ENCODE measurements at regions not wholly inside any gene's neighbourhood (a gene's known extent, or its start where the extent isn't known, plus 50 kb on each side); places are given as distances from the start of the nearest gene placed in this dataset.
A peak's percentile ranks its signal among the peaks of the same experiment; 100 is the strongest.

DNA sequence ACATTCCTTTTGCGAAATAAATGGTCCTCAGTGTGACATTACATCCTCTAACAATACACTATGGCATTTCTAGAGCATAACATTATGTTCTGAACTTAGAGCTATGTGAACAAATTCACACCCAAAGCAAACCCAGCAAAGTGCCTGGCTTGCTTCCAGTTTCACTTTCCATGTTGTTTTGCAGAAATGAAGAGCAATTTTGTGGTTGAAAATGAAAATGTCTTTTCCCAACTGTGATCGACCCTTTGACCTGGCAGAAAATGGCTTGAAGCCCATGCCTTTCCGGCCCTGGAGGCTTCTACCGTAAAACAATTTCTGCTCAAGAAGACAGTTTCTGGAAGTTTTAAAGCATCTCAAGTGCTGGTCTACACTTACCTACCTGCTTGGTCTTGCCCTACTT, 344.7 kb upstream of the RGMB start (continued):
- TF ChIP-seq ZNF416 (CRISPR knock-in tag; IDR thresholded peaks at IDR 0.05) (no peak), IRF1 (CRISPR knock-in tag; IDR thresholded peaks at IDR 0.05) (no peak), NR2C2 (CRISPR knock-in tag; IDR thresholded peaks at IDR 0.05) (no peak), NR3C1 (CRISPR knock-in tag; conservative IDR thresholded peaks at IDR 0.05; ENCODE audit: low read depth) (no peak), EMX1 (CRISPR knock-in tag; IDR thresholded peaks at IDR 0.05) (no peak)

- H3K4me3 Mint-ChIP-seq: peak overlapping the region; percentile 36
- peaks cover 14% of the 10 kb centered on the region for H3K27me3 Mint-ChIP-seq (ENCODE audit: low read depth)
- DNase-seq (ENCODE audit: low spot score): no peak
- CTCF ChIA-PET: interaction anchor here (0.7 to 1.2 kb wide), 3 partner anchors 12 to 340 kb away, joined by 3 to 5 read pairs (median 3); no protein-coding TSS in a partner anchor
- H3K9me3 Mint-ChIP-seq: no peaks in the 10 kb centered on the region
- POLR2A ChIA-PET: no interaction called here
- no peaks in the 10 kb centered on the region for H3K36me3 Mint-ChIP-seq
- H3K4me1 Mint-ChIP-seq: peaks cover 49% of the 10 kb centered on the region
- H3K27ac Mint-ChIP-seq: peak overlapping the region; percentile 92
- peak; percentile 95 for ATAC-seq
- TF ChIP-seq SP1 (CRISPR knock-in tag; conservative IDR thresholded peaks at IDR 0.05): 0 out of 2 replicates have a peak, but pooled peaks have one; percentile 31
- TF ChIP-seq TEAD1 (CRISPR knock-in tag; IDR thresholded peaks at IDR 0.05): peak; percentile 60; the same call in 1 of the 2 replicates
- TF ChIP-seq CREB1 (CRISPR knock-in tag; IDR thresholded peaks at IDR 0.05): no peak
- no peak for TF ChIP-seq ELF4 (CRISPR knock-in tag; IDR thresholded peaks at IDR 0.05; ENCODE audit: low read depth)
- TF ChIP-seq, protein P1, sequence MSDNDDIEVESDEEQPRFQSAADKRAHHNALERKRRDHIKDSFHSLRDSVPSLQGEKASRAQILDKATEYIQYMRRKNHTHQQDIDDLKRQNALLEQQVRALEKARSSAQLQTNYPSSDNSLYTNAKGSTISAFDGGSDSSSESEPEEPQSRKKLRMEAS (CRISPR knock-in tag; IDR thresholded peaks at IDR 0.05): no peak
- no peak for TF ChIP-seq RELA (CRISPR knock-in tag; IDR thresholded peaks at IDR 0.05; ENCODE audit: borderline replicate concordance)
- TF ChIP-seq NFYB (CRISPR knock-in tag; conservative IDR thresholded peaks at IDR 0.05; ENCODE audit: low read depth): no peak
- TF ChIP-seq, protein P2, sequence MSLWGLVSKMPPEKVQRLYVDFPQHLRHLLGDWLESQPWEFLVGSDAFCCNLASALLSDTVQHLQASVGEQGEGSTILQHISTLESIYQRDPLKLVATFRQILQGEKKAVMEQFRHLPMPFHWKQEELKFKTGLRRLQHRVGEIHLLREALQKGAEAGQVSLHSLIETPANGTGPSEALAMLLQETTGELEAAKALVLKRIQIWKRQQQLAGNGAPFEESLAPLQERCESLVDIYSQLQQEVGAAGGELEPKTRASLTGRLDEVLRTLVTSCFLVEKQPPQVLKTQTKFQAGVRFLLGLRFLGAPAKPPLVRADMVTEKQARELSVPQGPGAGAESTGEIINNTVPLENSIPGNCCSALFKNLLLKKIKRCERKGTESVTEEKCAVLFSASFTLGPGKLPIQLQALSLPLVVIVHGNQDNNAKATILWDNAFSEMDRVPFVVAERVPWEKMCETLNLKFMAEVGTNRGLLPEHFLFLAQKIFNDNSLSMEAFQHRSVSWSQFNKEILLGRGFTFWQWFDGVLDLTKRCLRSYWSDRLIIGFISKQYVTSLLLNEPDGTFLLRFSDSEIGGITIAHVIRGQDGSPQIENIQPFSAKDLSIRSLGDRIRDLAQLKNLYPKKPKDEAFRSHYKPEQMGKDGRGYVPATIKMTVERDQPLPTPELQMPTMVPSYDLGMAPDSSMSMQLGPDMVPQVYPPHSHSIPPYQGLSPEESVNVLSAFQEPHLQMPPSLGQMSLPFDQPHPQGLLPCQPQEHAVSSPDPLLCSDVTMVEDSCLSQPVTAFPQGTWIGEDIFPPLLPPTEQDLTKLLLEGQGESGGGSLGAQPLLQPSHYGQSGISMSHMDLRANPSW (CRISPR knock-in tag; conservative IDR thresholded peaks at IDR 0.05; ENCODE audit: low read depth): no peak
- TF ChIP-seq ZNF121 (CRISPR knock-in tag; IDR thresholded peaks at IDR 0.05): no peak
- TF ChIP-seq HMGA2 (CRISPR knock-in tag; IDR thresholded peaks at IDR 0.05): no peak
- TF ChIP-seq, protein P3, sequence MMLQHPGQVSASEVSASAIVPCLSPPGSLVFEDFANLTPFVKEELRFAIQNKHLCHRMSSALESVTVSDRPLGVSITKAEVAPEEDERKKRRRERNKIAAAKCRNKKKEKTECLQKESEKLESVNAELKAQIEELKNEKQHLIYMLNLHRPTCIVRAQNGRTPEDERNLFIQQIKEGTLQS (CRISPR knock-in tag; conservative IDR thresholded peaks at IDR 0.05): no peak
- no peak for TF ChIP-seq GTF2I (CRISPR knock-in tag; conservative IDR thresholded peaks at IDR 0.05)
Observed at GRCh38 chr5:98432378-98432777, 341.1 kb upstream of the RGMB start.

DNA sequence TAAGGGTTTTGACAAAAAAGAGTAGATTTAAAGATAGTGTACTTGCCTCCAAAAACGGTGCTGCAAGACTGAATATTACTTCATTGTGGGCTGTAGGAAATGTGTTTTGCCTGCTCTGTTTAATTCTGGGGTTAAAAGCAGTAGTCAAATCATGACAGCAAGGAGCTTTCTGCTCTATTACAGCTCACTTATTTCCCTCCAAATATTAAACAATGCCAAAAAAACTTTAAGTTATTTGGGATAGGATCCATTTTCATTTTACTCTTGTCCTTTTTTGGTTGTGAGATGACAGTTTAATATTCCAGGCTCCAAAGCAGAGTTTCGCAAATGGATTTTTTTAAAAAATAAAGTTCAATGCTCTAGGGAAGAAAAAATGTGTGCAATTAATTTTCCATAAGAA, 340.4 kb upstream of the RGMB start:
- Mint-ChIP-seq H3K4me1 (peaks cover 42% of the 10 kb centered on the region), H3K4me3 (no peak overlapping the region), H3K36me3 (no peaks in the 10 kb centered on the region), H3K27me3 (ENCODE audit: low read depth) (peaks cover 14% of the 10 kb centered on the region), H3K9me3 (no peaks in the 10 kb centered on the region), H3K27ac (peak overlapping the region; percentile 47; the same call in 1 of the 2 replicates)
- POLR2A ChIA-PET: no interaction called here
- ATAC-seq (no peak), DNase-seq (ENCODE audit: low spot score) (no peak)
- CTCF ChIA-PET: interaction anchor here (0.7 to 1.2 kb wide), 3 partner anchors 12 to 339 kb away, joined by 3 to 5 read pairs (median 3); no protein-coding TSS in a partner anchor
- TF ChIP-seq, protein P4, sequence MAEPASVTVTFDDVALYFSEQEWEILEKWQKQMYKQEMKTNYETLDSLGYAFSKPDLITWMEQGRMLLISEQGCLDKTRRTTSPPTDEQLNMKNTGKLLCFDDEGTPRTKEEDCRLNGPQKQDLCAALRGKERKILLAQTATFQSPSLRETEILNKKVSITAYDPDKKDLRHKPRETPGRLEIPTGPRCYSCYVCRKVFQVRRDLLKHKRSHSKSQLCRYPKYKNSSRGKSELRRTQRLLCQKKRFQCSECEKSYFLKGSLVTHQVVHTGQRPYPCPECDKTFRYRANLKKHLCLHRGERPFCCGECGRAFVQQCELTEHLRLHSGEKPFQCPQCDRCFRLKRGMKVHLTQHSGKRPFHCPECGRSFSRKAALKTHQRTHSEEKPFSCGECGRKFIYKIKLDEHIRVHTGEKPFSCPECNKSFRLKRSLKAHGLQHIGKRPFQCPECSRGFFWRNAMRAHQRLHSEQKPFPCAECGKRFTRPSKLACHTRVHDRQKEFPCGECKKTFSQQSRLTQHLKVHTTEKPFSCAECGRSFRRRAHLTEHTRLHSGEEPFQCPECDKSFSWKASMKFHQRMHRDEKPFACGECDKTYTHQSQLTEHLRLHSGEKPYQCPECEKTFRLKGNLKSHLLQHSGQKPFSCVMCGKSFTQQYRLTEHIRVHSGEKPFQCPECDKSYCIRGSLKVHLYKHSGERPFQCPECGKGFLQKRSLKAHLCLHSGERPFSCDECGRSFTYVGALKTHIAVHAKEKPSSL (CRISPR knock-in tag; conservative IDR thresholded peaks at IDR 0.05): no peak
- no peak for TF ChIP-seq NR2C2 (CRISPR knock-in tag; IDR thresholded peaks at IDR 0.05)
- TF ChIP-seq ZNF317 (CRISPR knock-in tag; IDR thresholded peaks at IDR 0.05; ENCODE audit: borderline replicate concordance, low read depth): no peak
- TF ChIP-seq ZNF121 (CRISPR knock-in tag; IDR thresholded peaks at IDR 0.05): no peak
- no peak for TF ChIP-seq IRF2 (CRISPR knock-in tag; IDR thresholded peaks at IDR 0.05; ENCODE audit: borderline replicate concordance, low read depth)
- TF ChIP-seq MLX (CRISPR knock-in tag; IDR thresholded peaks at IDR 0.05): no peak
- TF ChIP-seq SMAD4 (CRISPR knock-in tag; IDR thresholded peaks at IDR 0.05): no peak
- TF ChIP-seq, protein P5, sequence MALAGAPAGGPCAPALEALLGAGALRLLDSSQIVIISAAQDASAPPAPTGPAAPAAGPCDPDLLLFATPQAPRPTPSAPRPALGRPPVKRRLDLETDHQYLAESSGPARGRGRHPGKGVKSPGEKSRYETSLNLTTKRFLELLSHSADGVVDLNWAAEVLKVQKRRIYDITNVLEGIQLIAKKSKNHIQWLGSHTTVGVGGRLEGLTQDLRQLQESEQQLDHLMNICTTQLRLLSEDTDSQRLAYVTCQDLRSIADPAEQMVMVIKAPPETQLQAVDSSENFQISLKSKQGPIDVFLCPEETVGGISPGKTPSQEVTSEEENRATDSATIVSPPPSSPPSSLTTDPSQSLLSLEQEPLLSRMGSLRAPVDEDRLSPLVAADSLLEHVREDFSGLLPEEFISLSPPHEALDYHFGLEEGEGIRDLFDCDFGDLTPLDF (CRISPR knock-in tag; IDR thresholded peaks at IDR 0.05): no peak
- no peak for TF ChIP-seq SMAD3 (CRISPR knock-in tag; IDR thresholded peaks at IDR 0.05; ENCODE audit: borderline replicate concordance)
- TF ChIP-seq HMGA2 (CRISPR knock-in tag; IDR thresholded peaks at IDR 0.05): no peak
- TF ChIP-seq CREB1 (CRISPR knock-in tag; IDR thresholded peaks at IDR 0.05): no peak
- TF ChIP-seq EMX1 (CRISPR knock-in tag; IDR thresholded peaks at IDR 0.05): no peak
- TF ChIP-seq NR1H2 (CRISPR knock-in tag; IDR thresholded peaks at IDR 0.05): no peak

Data from WTC11 (cell line).